Ishikawa (cell line): ENCODE measurements at regions not wholly inside any gene's neighbourhood (a gene's known extent, or its start where the extent isn't known, plus 50 kb on each side); places are given as distances from the start of the nearest gene placed in this dataset.

ENCODE experiments used
- CEBPB ChIP-seq: IDR thresholded peaks from 2 replicates; pipeline ENCODE4 v1.6.1; 2012
- EP300 ChIP-seq: IDR thresholded peaks from 2 replicates; pipeline ENCODE4 v1.6.1; 2012; ENCODE audit warnings: borderline replicate concordance
- FOXM1 ChIP-seq: IDR thresholded peaks from 2 replicates; pipeline ENCODE4 v1.6.1; 2012; ENCODE audit warnings: low read depth, borderline replicate concordance
- MAX ChIP-seq: IDR thresholded peaks from 2 replicates; pipeline ENCODE4 v1.6.1; 2012
- NFIC ChIP-seq: IDR thresholded peaks from 2 replicates; pipeline ENCODE4 v1.6.1; 2012
- TEAD4 ChIP-seq: IDR thresholded peaks from 2 replicates; pipeline ENCODE4 v1.6.1; 2012

- no peak for TF ChIP-seq FOXM1
- TF ChIP-seq NFIC, result no peak
- TF ChIP-seq TEAD4, result no peak
- TF ChIP-seq MAX, result no peak
- TF ChIP-seq EP300, result no peak
- no peak for TF ChIP-seq CEBPB
Measured at GRCh38 chr21:31403596-31404333, 59.7 kb upstream of the TIAM1 start.
